ENCODE measurements at regions not wholly inside any gene's neighbourhood (a gene's known extent, or its start where the extent isn't known, plus 50 kb on each side); places are given as distances from the start of the nearest gene placed in this dataset.

DNA sequence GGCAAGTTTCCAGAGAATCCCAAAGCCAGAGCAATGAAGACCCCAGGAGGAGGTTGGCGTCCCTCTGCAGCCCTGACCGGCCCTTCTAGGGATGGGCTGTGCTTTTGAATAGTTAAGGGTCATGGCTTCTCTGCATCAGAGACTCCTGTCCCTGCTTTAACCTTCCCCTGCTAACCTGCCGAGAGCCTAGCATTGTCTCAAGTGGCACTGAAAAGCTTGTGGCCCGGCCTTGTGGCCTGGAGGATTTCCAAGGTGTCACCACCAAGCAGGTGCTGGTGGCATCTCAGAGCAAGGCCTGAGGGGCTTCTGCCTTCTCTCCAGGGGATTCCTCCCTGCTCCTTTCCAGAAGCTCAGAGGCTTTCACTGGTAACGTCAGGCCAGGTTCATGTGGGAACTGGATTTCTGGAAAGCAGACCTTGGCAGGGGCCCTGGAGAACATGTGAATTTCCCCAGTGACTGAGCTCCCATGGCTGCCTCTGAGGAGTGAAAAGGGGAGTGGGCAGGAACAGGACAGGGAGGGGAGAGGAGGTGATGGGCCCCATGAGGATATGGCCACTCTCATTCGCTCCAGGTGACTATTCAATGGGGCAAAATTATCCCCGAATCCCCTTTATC, 409.9 kb downstream of the PTPRU start:
- Mint-ChIP-seq H3K9me3 (no peaks in the 10 kb centered on the region), H3K27ac (no peak overlapping the region), H3K36me3 (no peaks in the 10 kb centered on the region), H3K4me3 (no peak overlapping the region), H3K4me1 (no peaks in the 10 kb centered on the region), H3K27me3 (ENCODE audit: low read depth in 3 of 3) (peaks cover 3 to 14% (median 4%) of the 10 kb centered on the region in 3 donors)
- no peak for DNase-seq

DNA sequence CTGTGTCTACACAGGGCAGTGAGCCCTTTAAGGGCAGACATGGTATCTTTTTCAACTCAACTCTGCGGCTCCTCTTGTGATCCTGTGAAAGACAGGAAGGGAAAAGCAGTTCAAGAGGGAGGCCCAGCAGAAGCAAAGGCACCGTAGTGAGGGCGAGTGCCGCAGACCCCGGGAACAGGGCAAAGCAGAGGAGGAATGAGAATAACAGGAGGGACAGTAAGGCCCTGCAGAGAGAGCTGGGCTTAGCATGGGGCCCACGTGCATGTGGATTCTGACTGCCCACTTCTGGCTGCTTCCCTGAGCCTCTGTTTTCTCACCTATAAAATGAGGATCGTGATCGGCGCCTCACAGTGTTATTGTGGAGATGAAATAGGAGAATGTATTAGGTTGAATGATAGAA, 409.3 kb downstream of the PTPRU start:
- Mint-ChIP-seq H3K4me1 (no peaks in the 10 kb centered on the region), H3K27me3 (ENCODE audit: low read depth in 3 of 3) (peaks cover 3 to 16% (median 4%) of the 10 kb centered on the region in 3 donors), H3K27ac (no peak overlapping the region), H3K36me3 (no peaks in the 10 kb centered on the region), H3K9me3 (no peaks in the 10 kb centered on the region), H3K4me3 (no peak overlapping the region)
- no peak for DNase-seq

- Mint-ChIP-seq H3K4me1 (no peaks in the 10 kb centered on the region), H3K36me3 (no peaks in the 10 kb centered on the region), H3K27me3 (ENCODE audit: low read depth in 3 of 3) (peaks cover 3 to 16% (median 4%) of the 10 kb centered on the region in 3 donors), H3K9me3 (no peaks in the 10 kb centered on the region), H3K27ac (no peak overlapping the region), H3K4me3 (no peak overlapping the region)
- DNase-seq = no peak
These were observed 408.5 kb downstream of the PTPRU start for GRCh38 chr1:29644812-29645211.

DNA sequence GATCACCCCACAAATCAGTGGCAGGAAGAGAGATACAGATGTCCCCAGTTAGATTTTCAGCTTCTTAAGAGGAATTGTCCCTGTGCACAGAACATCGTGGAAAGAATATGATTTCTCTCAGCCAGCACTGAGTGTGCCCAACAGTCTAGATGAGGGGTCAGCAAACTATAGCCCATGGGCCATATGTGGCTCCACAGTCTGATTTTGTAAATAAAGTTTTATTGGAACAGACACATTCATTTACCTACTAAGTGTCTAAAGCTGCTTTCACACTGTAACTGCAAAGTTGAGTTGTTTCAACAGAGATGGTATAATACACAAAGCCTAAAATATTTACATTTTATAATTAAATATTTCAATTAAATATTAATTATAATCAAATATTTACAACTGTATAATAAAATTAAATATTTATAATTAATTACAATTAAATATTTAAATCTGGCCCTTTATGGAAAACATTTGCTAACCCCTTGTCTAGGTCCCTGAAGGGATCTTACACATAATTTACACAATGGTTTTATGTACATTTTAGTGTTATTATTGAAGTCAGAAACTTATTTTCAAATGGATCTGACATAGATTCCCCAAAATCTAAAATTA, 407.6 kb downstream of the PTPRU start:
- DNase-seq = no peak
- Mint-ChIP-seq H3K36me3 (no peaks in the 10 kb centered on the region), H3K27ac (no peak overlapping the region), H3K9me3 (no peaks in the 10 kb centered on the region), H3K4me1 (no peaks in the 10 kb centered on the region), H3K4me3 (no peak overlapping the region), H3K27me3 (ENCODE audit: low read depth in 3 of 3) (peaks cover 3 to 15% (median 4%) of the 10 kb centered on the region in 3 donors)

DNA sequence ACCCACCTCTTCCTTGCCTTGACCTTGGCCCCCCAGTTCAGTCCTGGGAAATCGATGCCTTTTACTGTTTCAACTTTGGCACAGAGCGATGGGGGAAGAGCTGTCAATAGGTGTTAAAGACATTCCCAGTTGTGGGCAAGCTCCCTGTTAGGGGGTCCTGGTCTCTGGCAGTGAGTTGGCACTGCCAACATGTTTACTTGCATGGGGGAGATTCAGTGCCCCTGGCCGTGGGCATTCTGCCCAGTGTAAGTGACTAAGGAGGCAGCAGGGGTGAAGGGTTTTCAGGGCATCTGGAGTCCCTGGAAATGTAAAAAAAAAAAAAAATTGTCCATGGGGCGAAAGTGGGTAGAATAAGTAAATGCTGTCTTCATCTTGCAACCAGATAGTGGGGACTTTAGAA, 407.0 kb downstream of the PTPRU start:
- no peak overlapping the region for H3K4me3 Mint-ChIP-seq
- H3K36me3 Mint-ChIP-seq = no peaks in the 10 kb centered on the region
- H3K9me3 Mint-ChIP-seq = no peaks in the 10 kb centered on the region
- H3K4me1 Mint-ChIP-seq = no peaks in the 10 kb centered on the region
- no peak for DNase-seq
- H3K27ac Mint-ChIP-seq = no peak overlapping the region
- H3K27me3 Mint-ChIP-seq (ENCODE audit: low read depth in 3 of 3) = peaks cover 3 to 14% (median 4%) of the 10 kb centered on the region in 3 donors

- Mint-ChIP-seq H3K36me3 (no peaks in the 10 kb centered on the region), H3K4me1 (no peaks in the 10 kb centered on the region), H3K27me3 (ENCODE audit: low read depth in 3 of 3) (peaks cover 4 to 9% (median 6%) of the 10 kb centered on the region in 3 donors), H3K27ac (no peak overlapping the region), H3K9me3 (no peaks in the 10 kb centered on the region), H3K4me3 (no peak overlapping the region)
- DNase-seq = no peak
These were observed 406.2 kb downstream of the PTPRU start for GRCh38 chr1:29642519-29642918.

- peaks cover 6 to 11% (median 7%) of the 10 kb centered on the region in 3 donors for H3K27me3 Mint-ChIP-seq (ENCODE audit: low read depth in 3 of 3)
- H3K9me3 Mint-ChIP-seq = no peaks in the 10 kb centered on the region
- no peaks in the 10 kb centered on the region for H3K36me3 Mint-ChIP-seq
- H3K4me3 Mint-ChIP-seq = no peak overlapping the region
- H3K27ac Mint-ChIP-seq = no peak overlapping the region
- no peak for DNase-seq
- no peaks in the 10 kb centered on the region for H3K4me1 Mint-ChIP-seq
These were observed 405.6 kb downstream of the PTPRU start for GRCh38 chr1:29641921-29642320.

DNA sequence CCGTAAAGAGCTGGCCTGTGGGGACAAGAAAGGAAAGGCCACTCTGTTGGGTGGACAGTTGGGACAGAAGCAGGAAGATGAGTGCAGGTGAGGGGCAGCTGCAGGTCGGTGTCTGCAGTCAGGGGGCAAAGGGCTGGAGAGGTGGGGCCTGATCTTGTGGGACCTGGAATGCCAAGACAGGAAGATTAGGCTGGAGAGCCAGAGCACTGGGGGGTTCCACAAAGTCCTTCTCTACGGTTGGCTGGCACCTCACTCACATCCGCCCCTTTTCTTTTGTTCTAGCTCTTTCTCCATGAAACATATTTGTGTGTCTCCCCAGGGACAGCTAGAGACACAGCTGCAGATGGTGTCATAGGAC, 404.1 kb downstream of the PTPRU start:
- no peak for DNase-seq
- Mint-ChIP-seq H3K27ac (no peak overlapping the region), H3K4me3 (no peak overlapping the region), H3K4me1 (no peaks in the 10 kb centered on the region), H3K27me3 (ENCODE audit: low read depth in 3 of 3) (peaks cover 3 to 8% (median 7%) of the 10 kb centered on the region in 3 donors), H3K9me3 (no peaks in the 10 kb centered on the region), H3K36me3 (no peaks in the 10 kb centered on the region)

GRCh38 chr1:29639741-29640427, 403.6 kb downstream of the PTPRU start:
- Mint-ChIP-seq H3K4me1 (no peaks in the 10 kb centered on the region), H3K27me3 (ENCODE audit: low read depth in 3 of 3) (peaks cover 3 to 11% (median 6%) of the 10 kb centered on the region in 3 donors), H3K4me3 (no peak overlapping the region), H3K9me3 (no peaks in the 10 kb centered on the region), H3K36me3 (no peaks in the 10 kb centered on the region), H3K27ac (no peak overlapping the region)
- DNase-seq = no peak

GRCh38 chr1:29639156-29639736, 402.9 kb downstream of the PTPRU start:
- H3K27ac Mint-ChIP-seq = no peak overlapping the region
- H3K9me3 Mint-ChIP-seq = no peaks in the 10 kb centered on the region

DNA sequence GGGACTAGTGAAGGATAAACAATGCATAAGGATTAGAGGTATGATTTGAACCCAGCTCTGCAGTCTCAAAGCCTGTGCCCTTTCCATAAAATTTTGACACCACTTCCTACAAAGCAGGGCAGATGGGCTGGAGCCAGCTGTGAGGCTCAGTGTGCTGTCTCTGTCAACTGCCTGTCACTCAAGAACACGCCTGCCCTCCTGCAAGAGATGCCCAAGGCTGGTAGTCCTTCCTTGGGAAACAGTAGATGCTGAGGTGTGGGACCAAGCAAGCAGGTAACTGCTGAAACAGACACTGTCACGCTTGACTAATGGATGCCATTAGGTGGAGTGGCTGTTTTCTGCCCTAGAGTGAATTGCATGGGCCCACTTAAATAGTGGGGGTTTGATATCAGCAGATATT, 402.0 kb downstream of the PTPRU start:
- no peak overlapping the region for H3K4me3 Mint-ChIP-seq
- H3K9me3 Mint-ChIP-seq = no peaks in the 10 kb centered on the region
- no peak for DNase-seq
- no peaks in the 10 kb centered on the region for H3K36me3 Mint-ChIP-seq
- H3K4me1 Mint-ChIP-seq = no peaks in the 10 kb centered on the region
- no peak overlapping the region for H3K27ac Mint-ChIP-seq
- H3K27me3 Mint-ChIP-seq (ENCODE audit: low read depth in 3 of 3) = peaks cover 3 to 14% (median 8%) of the 10 kb centered on the region in 3 donors

More at GRCh38 chr1:29639156-29639736, 402.9 kb downstream of the PTPRU start:
- Mint-ChIP-seq H3K4me1 (no peaks in the 10 kb centered on the region), H3K4me3 (no peak overlapping the region), H3K27me3 (ENCODE audit: low read depth in 3 of 3) (peaks cover 3 to 11% (median 6%) of the 10 kb centered on the region in 3 donors), H3K36me3 (no peaks in the 10 kb centered on the region)
- no peak for DNase-seq

DNA sequence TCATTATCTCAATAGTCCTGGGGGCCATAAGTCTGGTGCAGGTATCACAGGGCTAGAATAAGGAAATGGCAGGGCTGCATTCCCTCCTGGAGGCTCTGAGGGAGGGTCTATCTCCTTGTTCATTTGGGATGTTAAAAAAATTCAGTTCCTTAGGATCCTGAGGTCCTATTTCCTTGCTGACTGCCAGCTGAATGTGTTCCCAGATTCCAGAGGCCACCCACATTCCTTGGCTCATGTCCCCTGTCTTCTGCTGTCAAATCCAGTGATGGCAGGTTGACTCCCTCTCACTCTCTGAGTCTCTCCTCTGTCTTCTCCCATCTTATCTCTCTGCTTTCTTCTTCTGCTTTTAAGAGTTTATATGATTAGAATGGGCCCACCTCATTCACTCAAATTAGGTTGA, 400.6 kb downstream of the PTPRU start:
- H3K4me3 Mint-ChIP-seq = no peak overlapping the region
- H3K27ac Mint-ChIP-seq = no peak overlapping the region
- H3K9me3 Mint-ChIP-seq = no peaks in the 10 kb centered on the region

DNA sequence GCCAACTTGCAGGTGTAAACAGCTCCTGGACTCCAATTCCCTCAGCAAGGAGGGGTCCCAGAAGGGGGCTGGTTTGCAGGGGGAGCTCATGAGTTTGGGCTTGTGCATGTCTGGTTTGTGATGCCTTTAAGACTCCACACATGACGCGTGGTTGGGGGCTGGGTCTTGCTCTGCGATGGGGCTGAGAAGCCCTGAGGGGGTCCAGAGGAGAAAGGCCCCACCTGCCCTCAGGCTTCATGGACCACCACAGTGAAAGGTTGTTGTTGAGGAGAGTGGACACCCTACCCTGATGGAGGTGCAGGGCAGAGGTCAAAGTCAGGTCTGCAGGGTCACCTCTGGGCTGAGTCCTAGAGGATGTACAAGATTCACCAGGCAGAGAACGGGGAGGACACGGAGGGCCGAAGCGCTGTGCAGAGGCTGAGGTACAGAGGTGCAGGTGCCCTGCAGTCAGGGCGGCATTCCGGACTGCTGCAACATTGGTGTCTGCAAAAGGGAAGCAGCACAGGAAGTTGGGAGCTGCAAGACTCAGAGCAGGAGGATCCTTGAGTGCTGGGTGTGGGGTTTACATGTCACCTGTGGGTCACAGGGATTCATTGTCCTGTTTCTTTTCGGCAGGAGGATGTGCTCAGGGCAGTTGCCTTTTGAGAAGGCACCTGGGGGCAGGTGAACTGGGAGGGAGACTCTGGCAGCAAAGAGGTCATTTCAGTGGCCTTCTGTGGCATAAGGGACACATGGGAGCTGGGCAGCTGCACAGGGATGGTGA, 399.4 kb downstream of the PTPRU start:
- H3K36me3 Mint-ChIP-seq = no peaks in the 10 kb centered on the region
- H3K4me1 Mint-ChIP-seq = no peaks in the 10 kb centered on the region
- DNase-seq = no peak
- peaks cover 3 to 16% (median 8%) of the 10 kb centered on the region in 3 donors for H3K27me3 Mint-ChIP-seq (ENCODE audit: low read depth in 3 of 3)
- no peak overlapping the region for H3K27ac Mint-ChIP-seq
- H3K4me3 Mint-ChIP-seq = no peak overlapping the region
- H3K9me3 Mint-ChIP-seq = no peaks in the 10 kb centered on the region

More for the DNA sequence above, 400.6 kb downstream of the PTPRU start:
- Mint-ChIP-seq H3K27me3 (ENCODE audit: low read depth in 3 of 3) (peaks cover 3 to 16% (median 8%) of the 10 kb centered on the region in 3 donors), H3K4me1 (no peaks in the 10 kb centered on the region), H3K36me3 (no peaks in the 10 kb centered on the region)
- no peak for DNase-seq

All from immature natural killer cell (primary cell).